HCT116 (cell line): ENCODE measurements at regions not wholly inside any gene's neighbourhood (a gene's known extent, or its start where the extent isn't known, plus 50 kb on each side); places are given as distances from the start of the nearest gene placed in this dataset.

Experiments used
- ATAC-seq: fragments of 200-7000 bp; cut with Tn5 transposase; 2 replicates; pipeline ENCODE4 v1.9.1; 2020; ENCODE audit warnings: mild to moderate bottlenecking, moderate library complexity
- BruUV-seq: library from RNA; stranded (reverse); fragments of 400-500 nt; replicated peaks from 2 replicates; lab custom pipeline; 2021; lab: Mats Ljungman, UMichigan
- CTCF ChIA-PET: fragments of 300-600 bp; sonication (Branson Sonifier 250); formaldehyde crosslinking; loops from one replicate; lab custom pipeline; 2021; ENCODE audit warnings: antibody characterized with exemption; lab: Charles Lee
- POLR2A ChIA-PET: fragments of 300-600, 350-600 bp; sonication (Branson Sonifier 250); formaldehyde crosslinking; loops from one replicate; lab custom pipeline; 2021; ENCODE audit warnings: antibody characterized with exemption; lab: Charles Lee
- RAD21 ChIA-PET, 2 experiments: fragments of 300-600 bp; sonication (Branson Sonifier 250); formaldehyde crosslinking; loops; one replicate each; lab custom pipeline; 2023; ENCODE audit warnings: low total read pairs in 2 of 2; ENCODE audit not compliant: uncharacterized antibody in 2 of 2, unreplicated experiment in 2 of 2, low non-redundant PET in 1 of 2; lab: Charles Lee
- DNase-seq: peaks from one replicate; pipeline ENCODE4 v3.0.0-alpha.2; 2010; ENCODE audit warnings: low read depth, low spot score
- H2AFZ ChIP-seq: fragments of 200-600 bp; shearing (Covaris generic), sonication (generic); 2 replicates; pipeline ENCODE4 v1.6.1; 2017; ENCODE audit warnings: low read depth, mixed run types, mixed read lengths, antibody characterized with exemption, low read length; ENCODE audit not compliant: poor library complexity, severe bottlenecking
- H3K27ac ChIP-seq: 2 replicates; pipeline ENCODE4 v1.5.1; 2012; ENCODE audit warnings: low read depth, low read length
- H3K27me3 ChIP-seq: fragments of 200-600 bp; sonication (generic); 2 replicates; pipeline ENCODE4 v1.6.1; 2016; ENCODE audit warnings: mixed run types, low read length, mixed read lengths; ENCODE audit not compliant: insufficient read depth
- H3K36me3 ChIP-seq, 2 experiments: fragments of 200-500 bp in 1 of 2; fragments of 200-600 bp in 1 of 2; sonication (Bioruptor generic) in 1 of 2; sonication (generic) in 1 of 2; 2 replicates each; pipeline versions ENCODE4 v1.5.1 to v1.6.1; 2014 to 2016; ENCODE audit warnings: low read length in 2 of 2, inconsistent platforms in 1 of 2, mixed read lengths in 1 of 2, mixed run types in 1 of 2; ENCODE audit not compliant: insufficient read depth in 2 of 2, control insufficient read depth in 1 of 2
- H3K4me1 ChIP-seq, 2 experiments: fragments of 200-600 bp in 1 of 2; sonication (generic) in 1 of 2; 2 replicates each; pipeline versions ENCODE4 v1.5.1 to v1.6.1; 2012 to 2017; ENCODE audit warnings: low read length in 2 of 2, inconsistent platforms in 1 of 2, mild to moderate bottlenecking in 1 of 2, mixed read lengths in 1 of 2, mixed run types in 1 of 2, moderate library complexity in 1 of 2; ENCODE audit not compliant: insufficient read depth in 2 of 2, control insufficient read depth in 1 of 2
- H3K4me2 ChIP-seq: fragments of 200-600 bp; sonication (generic); 2 replicates; pipeline ENCODE4 v1.6.1; 2017; ENCODE audit warnings: mixed run types, low read length, mixed read lengths
- H3K4me3 ChIP-seq, 2 experiments: fragments of 200-600 bp in 1 of 2; sonication (generic) in 1 of 2; replicated peaks in 1 of 2; 2 replicates each; pipeline ENCODE4 v1.5.1; 2011 to 2016; ENCODE audit warnings: low read length in 2 of 2, control low read depth in 1 of 2, low read depth in 1 of 2, mild to moderate bottlenecking in 1 of 2, mixed read lengths in 1 of 2, mixed run types in 1 of 2
- H3K79me2 ChIP-seq: fragments of 200-600 bp; sonication (generic); 2 replicates; pipeline ENCODE4 v1.6.1; 2017; ENCODE audit warnings: mild to moderate bottlenecking, mixed run types, low read length, moderate library complexity, mixed read lengths; ENCODE audit not compliant: insufficient read depth
- H3K9ac ChIP-seq: fragments of 200-600 bp; sonication (generic); 2 replicates; pipeline ENCODE4 v1.6.1; 2016; ENCODE audit warnings: low read length, mixed read lengths
- H3K9me2 ChIP-seq: fragments of 200-600 bp; sonication (generic), shearing (Covaris generic); 2 replicates; pipeline ENCODE4 v1.6.1; 2017; ENCODE audit warnings: mixed run types, mild to moderate bottlenecking, moderate library complexity; ENCODE audit not compliant: insufficient read depth
- H3K9me3 ChIP-seq, 2 experiments: fragments of 200-500 bp in 1 of 2; fragments of 200-600 bp in 1 of 2; sonication (Bioruptor generic) in 1 of 2; sonication (generic) in 1 of 2; 2 replicates each; pipeline ENCODE4 v1.6.1; 2014 to 2017; ENCODE audit warnings: low read length in 2 of 2, mixed read lengths in 2 of 2, inconsistent platforms in 1 of 2, low read depth in 1 of 2, mild to moderate bottlenecking in 1 of 2, mixed run types in 1 of 2, moderate library complexity in 1 of 2; ENCODE audit not compliant: control insufficient read depth in 1 of 2, insufficient read depth in 1 of 2
- H4K20me1 ChIP-seq: fragments of 200-600 bp; sonication (generic), shearing (Covaris generic); 2 replicates; pipeline ENCODE4 v1.6.1; 2017; ENCODE audit warnings: mixed run types, mild to moderate bottlenecking, moderate library complexity; ENCODE audit not compliant: insufficient read depth
- ATF3 ChIP-seq: IDR thresholded peaks from 2 replicates; pipeline ENCODE4 v1.6.1; 2012
- CBX3 ChIP-seq: IDR thresholded peaks from 2 replicates; pipeline ENCODE4 v1.6.1; 2012; ENCODE audit warnings: low read depth
- CEBPB ChIP-seq: IDR thresholded peaks from 2 replicates; pipeline ENCODE4 v1.6.1; 2012; ENCODE audit warnings: low read depth
- CTCF ChIP-seq, 3 experiments: fragments of 200-600 bp in 1 of 3; sonication (generic) in 1 of 3; IDR thresholded peaks in 2 of 3; conservative IDR thresholded peaks in 1 of 3; 2 replicates each; pipeline ENCODE4 v1.5.1; 2012 to 2017; ENCODE audit warnings: low read depth in 2 of 3, low read length in 2 of 3, antibody characterized with exemption in 1 of 3, borderline replicate concordance in 1 of 3, control low read depth in 1 of 3, mild to moderate bottlenecking in 1 of 3, mixed read lengths in 1 of 3, mixed run types in 1 of 3, moderate library complexity in 1 of 3; ENCODE audit not compliant: insufficient read depth in 1 of 3
- EGR1 ChIP-seq: IDR thresholded peaks from 2 replicates; pipeline ENCODE4 v1.6.1; 2012; ENCODE audit warnings: low read depth
- ELF1 ChIP-seq: IDR thresholded peaks from 2 replicates; pipeline ENCODE4 v1.6.1; 2012; ENCODE audit warnings: low read depth, borderline replicate concordance
- EZH2 ChIP-seq: fragments of 200-600 bp; sonication (generic); IDR thresholded peaks from 2 replicates; pipeline ENCODE4 v1.6.1; 2017; ENCODE audit warnings: antibody characterized with exemption, mixed run types
- FOSL1 ChIP-seq: IDR thresholded peaks from 2 replicates; pipeline ENCODE4 v1.6.1; 2012; ENCODE audit warnings: low read depth
- JUND ChIP-seq: IDR thresholded peaks from 2 replicates; pipeline ENCODE4 v1.6.1; 2012
- MAX ChIP-seq: IDR thresholded peaks from 2 replicates; pipeline ENCODE4 v1.6.1; 2012
- POLR2A ChIP-seq: IDR thresholded peaks from 2 replicates; pipeline ENCODE4 v1.7.0; 2011; ENCODE audit warnings: borderline replicate concordance; ENCODE audit not compliant: insufficient read depth, insufficient read length; ENCODE audit errors: extremely low read depth
- POLR2AphosphoS5 ChIP-seq: IDR thresholded peaks from 2 replicates; pipeline ENCODE4 v1.6.1; 2011; ENCODE audit warnings: mild to moderate bottlenecking, low read depth, low read length, moderate library complexity
- RAD21 ChIP-seq: IDR thresholded peaks from 2 replicates; pipeline ENCODE4 v1.6.1; 2012; ENCODE audit warnings: low read depth, mild to moderate bottlenecking
- REST ChIP-seq: IDR thresholded peaks from 2 replicates; pipeline ENCODE4 v1.6.1; 2012; ENCODE audit warnings: low read depth
- SIN3A ChIP-seq: IDR thresholded peaks from 2 replicates; pipeline ENCODE4 v1.6.1; 2012; ENCODE audit warnings: low read depth
- YY1 ChIP-seq: IDR thresholded peaks from 2 replicates; pipeline ENCODE4 v1.6.1; 2011; ENCODE audit warnings: low read length, low read depth, moderate library complexity, mild to moderate bottlenecking; ENCODE audit not compliant: insufficient replicate concordance; ENCODE audit errors: extremely low read depth
- ZFX ChIP-seq: fragments of 450-650 bp; IDR thresholded peaks from 2 replicates; pipeline ENCODE4 v1.6.1; 2017
- ZNF274 ChIP-seq: fragments of 200-500 bp; sonication (Bioruptor generic); IDR thresholded peaks from 2 replicates; pipeline ENCODE4 v1.6.1; 2014; ENCODE audit warnings: mild to moderate bottlenecking, low read depth, low read length, inconsistent platforms
- intact Hi-C: fragments of 100-400 bp; cut with micrococcal nuclease; formaldehyde crosslinking; loops from 2 replicates; pipeline ENCODE4 v1.10.0; 2022

- no peaks in the 10 kb centered on the region for H3K9me2 ChIP-seq
- H3K27me3 ChIP-seq: no peaks in the 10 kb centered on the region
- H3K79me2 ChIP-seq: no peaks in the 10 kb centered on the region
- no peaks in the 10 kb centered on the region for H3K4me1 ChIP-seq
- no peak for DNase-seq
- no peak for ATAC-seq
- no TSS peak for BruUV-seq
- no peaks in the 10 kb centered on the region for H3K9me3 ChIP-seq
- no peaks in the 10 kb centered on the region for H3K36me3 ChIP-seq
- ChIA-PET RAD21 (no interaction called here), POLR2A (no interaction called here), CTCF (no interaction called here)
- H3K27ac ChIP-seq: no peak overlapping the region
- no peaks in the 10 kb centered on the region for H4K20me1 ChIP-seq
- no peak overlapping the region for H2AFZ ChIP-seq
- intact Hi-C loops: no loop called here
- H3K4me2 ChIP-seq: no peak overlapping the region
- H3K9ac ChIP-seq: no peak overlapping the region
- H3K4me3 ChIP-seq: no peak overlapping the region
- TF ChIP-seq YY1: no peak
- TF ChIP-seq ZNF274: no peak
- no peak for TF ChIP-seq ELF1
- no peak for TF ChIP-seq FOSL1
- no peak for TF ChIP-seq CTCF (IDR thresholded peaks at IDR 0.05 in 2 of 3, conservative IDR thresholded peaks at IDR 0.05 in 1 of 3; ENCODE audit: borderline replicate concordance in 1 of 3, insufficient read depth in 1 of 3, low read depth in 2 of 3, low read length in 2 of 3)
- no peak for TF ChIP-seq ZFX
- TF ChIP-seq EZH2: no peak
- TF ChIP-seq ATF3: no peak
These were observed 69.4 kb upstream of the HCN1 start for GRCh38 chr5:45765561-45765960.

GRCh38 chr5:45750574-45750973, 54.4 kb upstream of the HCN1 start:
- no TSS peak for BruUV-seq
- no peaks in the 10 kb centered on the region for H3K79me2 ChIP-seq
- H3K4me1 ChIP-seq: no peaks in the 10 kb centered on the region
- no peaks in the 10 kb centered on the region for H3K36me3 ChIP-seq
- ATAC-seq (no peak), DNase-seq (no peak)
- ChIA-PET POLR2A (no interaction called here), RAD21 (no interaction called here), CTCF (no interaction called here)
- no peaks in the 10 kb centered on the region for H3K27me3 ChIP-seq
- intact Hi-C loops: no loop called here
- H3K9ac ChIP-seq: no peak overlapping the region
- H3K4me2 ChIP-seq: no peak overlapping the region
- no peak overlapping the region for H3K27ac ChIP-seq
- no peak overlapping the region for H3K4me3 ChIP-seq
- no peaks in the 10 kb centered on the region for H3K9me2 ChIP-seq
- H4K20me1 ChIP-seq: no peaks in the 10 kb centered on the region
- H3K9me3 ChIP-seq: no peaks in the 10 kb centered on the region
- no peak overlapping the region for H2AFZ ChIP-seq
- TF ChIP-seq POLR2A: no peak
- no peak for TF ChIP-seq SIN3A
- TF ChIP-seq REST: no peak
- no peak for TF ChIP-seq FOSL1
- no peak for TF ChIP-seq POLR2AphosphoS5
- no peak for TF ChIP-seq YY1
- TF ChIP-seq JUND: no peak
- TF ChIP-seq MAX: no peak
- TF ChIP-seq EGR1: no peak
- no peak for TF ChIP-seq ELF1
- no peak for TF ChIP-seq ZFX
- no peak for TF ChIP-seq CEBPB
- TF ChIP-seq CBX3: no peak
- TF ChIP-seq RAD21: no peak
